ENCODE measurements at regions not wholly inside any gene's neighbourhood (a gene's known extent, or its start where the extent isn't known, plus 50 kb on each side); places are given as distances from the start of the nearest gene placed in this dataset.

GRCh38 chr12:98073610-98074009, 441.8 kb upstream of the TMPO start:
- TF ChIP-seq CTCF (IDR thresholded peaks at IDR 0.05; ENCODE audit: low read depth, low read length, poor library complexity, severe bottlenecking) (no peak), EZH2phosphoT487 (IDR thresholded peaks at IDR 0.05; ENCODE audit: borderline replicate concordance, low read length) (no peak)

All from DOHH2 (cell line).